Tibial nerve (tissue), 4 donors: ENCODE measurements at regions not wholly inside any gene's neighbourhood (a gene's known extent, or its start where the extent isn't known, plus 50 kb on each side); places are given as distances from the start of the nearest gene placed in this dataset.

Source experiments
- DNase-seq, 2 donors: peaks; one replicate each; pipeline ENCODE4 v3.0.0-alpha.2; 2019; ENCODE audit warnings: low spot score in 2 of 2
- H3K27ac ChIP-seq, 4 donors: fragments of 200-600 bp; sonication (generic) in 3 of 4; one replicate each; pipeline ENCODE4 v1.5.1; 2017 to 2019; ENCODE audit warnings: mild to moderate bottlenecking in 1 of 4
- H3K27me3 ChIP-seq, 2 donors: fragments of 200-600 bp; sonication (generic) in 1 of 2; one replicate each; pipeline versions ENCODE4 v1.5.1 to v1.6.0; 2017 to 2019
- H3K36me3 ChIP-seq, 3 donors: fragments of 200-600 bp; sonication (generic); one replicate each; pipeline ENCODE4 v1.5.1; 2018 to 2019
- H3K4me1 ChIP-seq, 4 donors: fragments of 200-600 bp; sonication (generic) in 3 of 4; one replicate each; pipeline ENCODE4 v1.5.1; 2017 to 2019
- H3K4me3 ChIP-seq, 4 donors: fragments of 200-600 bp; sonication (generic) in 3 of 4; one replicate each; pipeline ENCODE4 v1.5.1; 2017 to 2019; ENCODE audit warnings: mild to moderate bottlenecking in 1 of 4, moderate library complexity in 1 of 4
- H3K9me3 ChIP-seq, 4 donors: fragments of 200-600 bp; sonication (generic) in 3 of 4; one replicate each; pipeline ENCODE4 v1.5.1; 2017 to 2019
- CTCF ChIP-seq, 5 experiments: fragments of 200-600 bp in 3 of 5; fragments of 450-650 bp in 2 of 5; sonication (generic) in 3 of 5; IDR thresholded peaks; one replicate each; pipeline ENCODE4 v1.5.1; 2016 to 2019; ENCODE audit warnings: antibody characterized with exemption in 5 of 5, mild to moderate bottlenecking in 3 of 5, moderate library complexity in 2 of 5
- EP300 ChIP-seq, 2 donors: sonication (generic); formaldehyde crosslinking; IDR thresholded peaks; one replicate each; pipeline ENCODE4 v1.6.1; 2017; ENCODE audit warnings: antibody characterized with exemption in 2 of 2, mild to moderate bottlenecking in 1 of 2
- POLR2A ChIP-seq, 2 donors: fragments of 450-650 bp; IDR thresholded peaks; one replicate each; pipeline ENCODE4 v1.6.1; 2017; ENCODE audit warnings: antibody characterized with exemption in 2 of 2, mild to moderate bottlenecking in 2 of 2, moderate library complexity in 2 of 2
- WGBS, 2 donors: methylation state at CpG; one replicate each; pipeline ENCODE4 v1.1.5; 2018; 5-methylcytosine and 5-hydroxymethylcytosine counted together

DNA sequence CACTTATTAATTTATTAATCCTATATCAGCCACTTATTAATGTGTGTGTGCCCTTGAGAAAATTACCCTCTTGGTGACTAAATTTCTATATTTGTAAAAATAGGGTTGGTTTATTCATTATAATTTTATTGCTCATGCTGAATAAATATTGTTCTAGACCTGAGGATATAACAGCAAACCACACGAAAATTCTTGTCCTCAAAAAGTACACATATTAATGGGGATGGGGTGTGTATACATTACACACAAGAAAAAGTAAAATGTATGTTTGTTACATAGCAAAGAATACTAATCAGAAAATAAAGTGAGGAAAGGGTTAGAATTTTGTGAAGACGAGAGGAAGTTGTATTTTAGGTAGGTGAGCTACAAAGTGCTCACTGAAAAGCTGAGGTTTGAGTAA lies 1068.9 kb upstream of the RAG2 start:
- TF ChIP-seq CTCF (IDR thresholded peaks at IDR 0.05) = no peak
- no peak for TF ChIP-seq EP300 (IDR thresholded peaks at IDR 0.05)
- no peak for TF ChIP-seq POLR2A (IDR thresholded peaks at IDR 0.05)
- WGBS, 2 donors = 71 to 73% methylated on average over 2 of the region's 2 CpGs
- DNase-seq = no peak
- no peaks in the 10 kb centered on the region for H3K36me3 ChIP-seq
- no peak overlapping the region for H3K4me3 ChIP-seq
- H3K4me1 ChIP-seq = no peaks in the 10 kb centered on the region
- no peaks in the 10 kb centered on the region for H3K9me3 ChIP-seq
- H3K27me3 ChIP-seq = no peaks in the 10 kb centered on the region
- H3K27ac ChIP-seq = no peak overlapping the region

DNA sequence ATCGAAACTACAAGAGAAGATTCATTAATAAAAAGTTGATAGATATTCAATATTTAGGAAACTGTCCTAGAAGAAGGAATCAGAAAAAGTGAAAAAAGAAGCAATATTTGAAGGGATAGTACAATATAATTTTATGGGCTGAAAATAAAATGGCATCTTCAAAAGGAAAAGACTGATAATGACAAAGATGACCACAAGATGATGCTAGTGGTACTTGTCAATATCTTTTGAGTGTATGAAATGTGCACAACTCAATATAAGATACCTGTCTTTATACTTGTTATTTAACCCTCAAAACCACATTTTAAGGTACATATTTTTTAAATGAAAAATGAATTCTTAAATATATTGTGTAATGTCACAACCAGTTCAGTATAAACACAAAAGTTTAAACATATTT lies 1059.6 kb upstream of the RAG2 start:
- DNase-seq = no peak
- H3K4me3 ChIP-seq = no peak overlapping the region

GRCh38 chr11:37647767-37648166 lies 1049.7 kb upstream of the RAG2 start:
- Histone ChIP-seq H3K27me3 (no peaks in the 10 kb centered on the region), H3K4me1 (no peaks in the 10 kb centered on the region), H3K9me3 (no peaks in the 10 kb centered on the region), H3K36me3 (no peaks in the 10 kb centered on the region), H3K4me3 (no peak overlapping the region), H3K27ac (no peak overlapping the region)
- 38 to 48% methylated on average over 1 of the region's 1 CpG for WGBS, 2 donors
- DNase-seq = no peak
- TF ChIP-seq CTCF (IDR thresholded peaks at IDR 0.05) (no peak), POLR2A (IDR thresholded peaks at IDR 0.05) (no peak), EP300 (IDR thresholded peaks at IDR 0.05) (no peak)

More for the DNA sequence above, 1059.6 kb upstream of the RAG2 start:
- no peaks in the 10 kb centered on the region for H3K9me3 ChIP-seq
- no peak overlapping the region for H3K27ac ChIP-seq
- no peaks in the 10 kb centered on the region for H3K4me1 ChIP-seq
- 93% methylated on average over 1 of the region's 1 CpG for WGBS, 2 donors
- no peak for TF ChIP-seq EP300 (IDR thresholded peaks at IDR 0.05)
- TF ChIP-seq CTCF (IDR thresholded peaks at IDR 0.05) = peak in 1 of 5 experiments; percentile 16
- no peak for TF ChIP-seq POLR2A (IDR thresholded peaks at IDR 0.05)
- H3K27me3 ChIP-seq = no peaks in the 10 kb centered on the region
- H3K36me3 ChIP-seq = no peaks in the 10 kb centered on the region

DNA sequence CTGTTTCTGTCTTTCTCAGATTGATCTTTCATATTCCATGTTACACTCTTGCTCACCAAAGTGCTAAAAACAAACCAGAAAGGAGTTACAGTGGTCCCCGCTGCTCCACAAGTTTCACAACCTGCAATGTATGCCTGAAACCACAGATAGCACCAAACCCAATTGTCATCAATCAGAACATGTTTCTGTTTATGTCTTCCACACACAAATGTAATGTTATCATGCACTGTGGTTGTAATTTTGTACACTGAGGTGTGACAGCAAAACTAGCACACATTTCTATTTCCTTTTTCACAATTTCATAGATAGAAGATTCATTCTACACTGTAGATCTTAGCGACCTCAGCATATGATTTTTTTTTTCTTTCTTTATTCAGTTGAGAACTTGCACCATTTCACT lies 1045.9 kb upstream of the RAG2 start:
- no peaks in the 10 kb centered on the region for H3K36me3 ChIP-seq
- H3K9me3 ChIP-seq = no peaks in the 10 kb centered on the region
- TF ChIP-seq CTCF (IDR thresholded peaks at IDR 0.05) (no peak), EP300 (IDR thresholded peaks at IDR 0.05) (no peak), POLR2A (IDR thresholded peaks at IDR 0.05) (no peak)
- WGBS, 2 donors = 87 to 89% methylated on average over 2 of the region's 2 CpGs
- no peaks in the 10 kb centered on the region for H3K27me3 ChIP-seq
- no peak overlapping the region for H3K27ac ChIP-seq
- no peaks in the 10 kb centered on the region for H3K4me1 ChIP-seq
- DNase-seq = no peak
- no peak overlapping the region for H3K4me3 ChIP-seq

DNA sequence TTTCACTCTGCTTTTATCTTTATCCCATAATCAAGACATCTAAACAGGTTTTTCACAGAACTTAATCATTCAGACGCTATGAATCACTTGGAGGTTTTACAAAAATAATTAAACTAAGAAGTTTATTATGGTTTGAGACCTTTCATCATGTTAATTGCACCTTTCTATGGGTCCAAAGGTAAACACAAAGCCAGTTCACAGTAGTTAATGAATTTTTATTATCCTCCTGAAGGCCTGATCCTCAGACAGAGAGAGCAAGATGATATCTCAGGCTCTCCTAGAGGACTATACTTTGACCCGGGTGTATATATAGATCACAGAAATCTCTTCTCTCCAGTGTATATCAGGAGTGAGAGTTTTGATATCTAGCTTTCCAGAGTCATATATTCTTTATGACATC lies 1044.3 kb upstream of the RAG2 start:
- Histone ChIP-seq H3K27me3 (no peaks in the 10 kb centered on the region), H3K4me1 (no peaks in the 10 kb centered on the region), H3K4me3 (no peak overlapping the region), H3K27ac (no peak overlapping the region), H3K36me3 (no peaks in the 10 kb centered on the region), H3K9me3 (no peaks in the 10 kb centered on the region)
- TF ChIP-seq EP300 (IDR thresholded peaks at IDR 0.05) (no peak), POLR2A (IDR thresholded peaks at IDR 0.05) (no peak), CTCF (IDR thresholded peaks at IDR 0.05) (no peak)
- DNase-seq = no peak
- WGBS, 2 donors = 53% methylated on average over 2 of the region's 2 CpGs
